ENCODE measurements at regions not wholly inside any gene's neighbourhood (a gene's known extent, or its start where the extent isn't known, plus 50 kb on each side); places are given as distances from the start of the nearest gene placed in this dataset.

DNA sequence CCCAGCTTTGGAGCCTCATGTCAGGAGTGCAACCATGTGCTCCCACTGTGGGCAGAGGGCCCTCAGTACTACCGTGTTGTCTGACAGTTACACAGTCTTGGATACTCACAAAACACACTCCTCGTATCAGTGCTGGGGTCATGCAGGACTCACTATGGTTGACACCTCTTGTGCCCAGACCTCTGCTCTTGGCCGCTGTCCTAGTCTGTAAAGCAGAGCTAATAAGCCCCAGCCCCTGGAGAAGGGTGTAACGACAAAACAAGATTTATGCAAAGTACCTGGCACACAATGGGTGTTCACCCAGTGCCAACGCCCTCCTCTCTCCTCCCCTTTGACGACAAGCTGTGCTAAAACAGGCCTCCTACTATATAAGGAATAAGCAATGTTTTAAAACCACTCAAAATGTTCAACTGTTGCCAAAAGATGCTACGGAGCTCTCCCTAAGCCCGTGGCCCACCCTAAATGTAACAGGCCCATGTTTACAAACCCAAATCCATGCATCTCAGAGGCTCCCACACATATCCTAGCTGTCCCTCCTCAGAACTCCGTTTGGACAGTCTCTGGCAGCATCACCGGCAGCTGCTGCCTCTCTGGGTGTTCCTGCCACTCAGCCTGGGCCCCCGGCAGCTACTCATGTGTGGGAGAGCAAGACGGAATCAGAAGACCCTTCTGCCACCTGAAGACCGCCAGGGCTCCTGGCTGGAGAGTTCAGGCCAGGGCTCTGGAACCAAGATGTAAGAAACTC lies 65.8 kb downstream of the MRPL46 start (continued):
- TF ChIP-seq, protein P1, sequence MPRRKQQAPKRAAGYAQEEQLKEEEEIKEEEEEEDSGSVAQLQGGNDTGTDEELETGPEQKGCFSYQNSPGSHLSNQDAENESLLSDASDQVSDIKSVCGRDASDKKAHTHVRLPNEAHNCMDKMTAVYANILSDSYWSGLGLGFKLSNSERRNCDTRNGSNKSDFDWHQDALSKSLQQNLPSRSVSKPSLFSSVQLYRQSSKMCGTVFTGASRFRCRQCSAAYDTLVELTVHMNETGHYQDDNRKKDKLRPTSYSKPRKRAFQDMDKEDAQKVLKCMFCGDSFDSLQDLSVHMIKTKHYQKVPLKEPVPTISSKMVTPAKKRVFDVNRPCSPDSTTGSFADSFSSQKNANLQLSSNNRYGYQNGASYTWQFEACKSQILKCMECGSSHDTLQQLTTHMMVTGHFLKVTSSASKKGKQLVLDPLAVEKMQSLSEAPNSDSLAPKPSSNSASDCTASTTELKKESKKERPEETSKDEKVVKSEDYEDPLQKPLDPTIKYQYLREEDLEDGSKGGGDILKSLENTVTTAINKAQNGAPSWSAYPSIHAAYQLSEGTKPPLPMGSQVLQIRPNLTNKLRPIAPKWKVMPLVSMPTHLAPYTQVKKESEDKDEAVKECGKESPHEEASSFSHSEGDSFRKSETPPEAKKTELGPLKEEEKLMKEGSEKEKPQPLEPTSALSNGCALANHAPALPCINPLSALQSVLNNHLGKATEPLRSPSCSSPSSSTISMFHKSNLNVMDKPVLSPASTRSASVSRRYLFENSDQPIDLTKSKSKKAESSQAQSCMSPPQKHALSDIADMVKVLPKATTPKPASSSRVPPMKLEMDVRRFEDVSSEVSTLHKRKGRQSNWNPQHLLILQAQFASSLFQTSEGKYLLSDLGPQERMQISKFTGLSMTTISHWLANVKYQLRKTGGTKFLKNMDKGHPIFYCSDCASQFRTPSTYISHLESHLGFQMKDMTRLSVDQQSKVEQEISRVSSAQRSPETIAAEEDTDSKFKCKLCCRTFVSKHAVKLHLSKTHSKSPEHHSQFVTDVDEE (CRISPR knock-in tag; IDR thresholded peaks at IDR 0.05) = no peak
- TF ChIP-seq ZNF8 (CRISPR knock-in tag; IDR thresholded peaks at IDR 0.05) = no peak
- TF ChIP-seq TOX (CRISPR knock-in tag; IDR thresholded peaks at IDR 0.05; ENCODE audit: borderline replicate concordance) = no peak
- no peak for TF ChIP-seq SNAI2 (CRISPR knock-in tag; IDR thresholded peaks at IDR 0.05)
- no peak for TF ChIP-seq ZNF70 (CRISPR knock-in tag; IDR thresholded peaks at IDR 0.05)
- no peak for TF ChIP-seq ARNTL (CRISPR knock-in tag; IDR thresholded peaks at IDR 0.05; ENCODE audit: borderline replicate concordance, low read depth)
- TF ChIP-seq RARB (CRISPR knock-in tag; IDR thresholded peaks at IDR 0.05) = no peak

DNA sequence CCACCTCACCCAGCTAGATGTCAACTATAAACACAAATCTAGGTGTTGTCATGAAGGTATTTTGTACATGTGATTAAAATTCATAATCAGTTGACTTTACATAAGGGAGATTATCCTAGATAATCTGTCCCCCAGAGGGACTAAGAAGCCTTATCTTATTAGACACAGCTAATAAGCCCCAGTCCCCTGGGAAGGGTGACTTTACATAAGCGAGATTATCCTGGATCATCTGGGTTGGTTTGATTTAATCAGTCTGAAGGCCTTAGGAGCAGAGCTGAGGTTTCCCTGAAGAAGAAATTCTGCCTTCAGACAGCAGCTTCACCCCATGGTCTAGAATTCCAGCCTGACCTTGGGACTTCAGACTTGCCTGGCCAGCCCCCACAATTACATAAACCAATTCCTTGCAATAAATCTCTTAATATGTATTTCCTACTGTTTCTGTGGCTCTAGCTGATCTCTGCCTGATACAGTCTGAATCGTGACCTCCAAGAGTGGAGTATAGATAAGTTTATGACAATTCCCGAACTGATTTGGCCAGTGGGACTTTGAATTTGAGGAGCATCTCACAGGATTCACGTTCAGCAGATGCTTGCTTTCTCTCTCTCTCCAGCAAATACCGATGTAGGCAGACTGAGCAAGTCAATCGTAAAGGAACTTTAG lies 66.5 kb downstream of the MRPL46 start:
- TF ChIP-seq BACH2 (CRISPR knock-in tag; IDR thresholded peaks at IDR 0.05; ENCODE audit: borderline replicate concordance) (no peak), RARB (CRISPR knock-in tag; IDR thresholded peaks at IDR 0.05) (no peak), ARNTL (CRISPR knock-in tag; IDR thresholded peaks at IDR 0.05; ENCODE audit: borderline replicate concordance, low read depth) (no peak), PPARA (CRISPR knock-in tag; IDR thresholded peaks at IDR 0.05; ENCODE audit: borderline replicate concordance) (no peak), ESRRG (CRISPR knock-in tag; IDR thresholded peaks at IDR 0.05) (no peak), ZNF565 (CRISPR knock-in tag; conservative IDR thresholded peaks at IDR 0.05; ENCODE audit: low read depth) (no peak), TOX (CRISPR knock-in tag; IDR thresholded peaks at IDR 0.05; ENCODE audit: borderline replicate concordance) (no peak), SNAI2 (CRISPR knock-in tag; IDR thresholded peaks at IDR 0.05) (no peak), ZFP3 (CRISPR knock-in tag; IDR thresholded peaks at IDR 0.05) (no peak), TCF4 (CRISPR knock-in tag; IDR thresholded peaks at IDR 0.05; ENCODE audit: borderline replicate concordance) (no peak), CSDC2 (CRISPR knock-in tag; IDR thresholded peaks at IDR 0.05) (no peak), ISL1 (CRISPR knock-in tag; IDR thresholded peaks at IDR 0.05) (no peak)
- TF ChIP-seq, protein P2, sequence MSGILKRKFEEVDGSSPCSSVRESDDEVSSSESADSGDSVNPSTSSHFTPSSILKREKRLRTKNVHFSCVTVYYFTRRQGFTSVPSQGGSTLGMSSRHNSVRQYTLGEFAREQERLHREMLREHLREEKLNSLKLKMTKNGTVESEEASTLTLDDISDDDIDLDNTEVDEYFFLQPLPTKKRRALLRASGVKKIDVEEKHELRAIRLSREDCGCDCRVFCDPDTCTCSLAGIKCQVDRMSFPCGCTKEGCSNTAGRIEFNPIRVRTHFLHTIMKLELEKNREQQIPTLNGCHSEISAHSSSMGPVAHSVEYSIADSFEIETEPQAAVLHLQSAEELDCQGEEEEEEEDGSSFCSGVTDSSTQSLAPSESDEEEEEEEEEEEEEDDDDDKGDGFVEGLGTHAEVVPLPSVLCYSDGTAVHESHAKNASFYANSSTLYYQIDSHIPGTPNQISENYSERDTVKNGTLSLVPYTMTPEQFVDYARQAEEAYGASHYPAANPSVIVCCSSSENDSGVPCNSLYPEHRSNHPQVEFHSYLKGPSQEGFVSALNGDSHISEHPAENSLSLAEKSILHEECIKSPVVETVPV (CRISPR knock-in tag; IDR thresholded peaks at IDR 0.05) = no peak
- TF ChIP-seq, protein P1 (CRISPR knock-in tag; IDR thresholded peaks at IDR 0.05) = no peak
- TF ChIP-seq, protein P3, sequence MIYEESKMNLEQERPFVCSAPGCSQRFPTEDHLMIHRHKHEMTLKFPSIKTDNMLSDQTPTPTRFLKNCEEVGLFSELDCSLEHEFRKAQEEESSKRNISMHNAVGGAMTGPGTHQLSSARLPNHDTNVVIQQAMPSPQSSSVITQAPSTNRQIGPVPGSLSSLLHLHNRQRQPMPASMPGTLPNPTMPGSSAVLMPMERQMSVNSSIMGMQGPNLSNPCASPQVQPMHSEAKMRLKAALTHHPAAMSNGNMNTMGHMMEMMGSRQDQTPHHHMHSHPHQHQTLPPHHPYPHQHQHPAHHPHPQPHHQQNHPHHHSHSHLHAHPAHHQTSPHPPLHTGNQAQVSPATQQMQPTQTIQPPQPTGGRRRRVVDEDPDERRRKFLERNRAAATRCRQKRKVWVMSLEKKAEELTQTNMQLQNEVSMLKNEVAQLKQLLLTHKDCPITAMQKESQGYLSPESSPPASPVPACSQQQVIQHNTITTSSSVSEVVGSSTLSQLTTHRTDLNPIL (CRISPR knock-in tag; IDR thresholded peaks at IDR 0.05; ENCODE audit: low read depth) = no peak
- ATAC-seq = no peak

DNA sequence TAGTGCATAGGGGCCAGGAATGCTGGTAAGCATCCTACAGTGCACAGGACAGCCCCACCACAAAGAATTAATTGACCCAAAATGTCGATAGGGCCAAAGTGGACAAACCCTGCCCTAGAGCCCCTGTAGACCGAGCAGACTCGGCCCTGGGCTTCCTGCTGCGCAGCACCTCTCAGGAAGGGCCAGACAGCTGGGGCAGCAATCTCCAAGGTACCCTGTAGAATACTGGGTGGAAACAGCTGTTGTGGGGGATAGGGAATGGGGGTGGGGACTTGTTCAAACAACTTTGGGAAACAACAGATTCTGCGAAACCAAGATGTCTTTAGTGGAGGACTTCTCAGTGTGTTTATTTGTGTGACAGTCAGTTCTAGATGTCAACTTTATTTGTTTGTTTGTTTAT lies 67.1 kb downstream of the MRPL46 start:
- TF ChIP-seq PPARA (CRISPR knock-in tag; IDR thresholded peaks at IDR 0.05; ENCODE audit: borderline replicate concordance) = no peak
- TF ChIP-seq ZNF565 (CRISPR knock-in tag; conservative IDR thresholded peaks at IDR 0.05; ENCODE audit: low read depth) = no peak
- TF ChIP-seq TOX (CRISPR knock-in tag; IDR thresholded peaks at IDR 0.05; ENCODE audit: borderline replicate concordance) = no peak
- TF ChIP-seq RARB (CRISPR knock-in tag; IDR thresholded peaks at IDR 0.05) = no peak
- TF ChIP-seq ESRRG (CRISPR knock-in tag; IDR thresholded peaks at IDR 0.05) = no peak
- no peak for ATAC-seq

Measured in SK-N-SH treated with all-trans-retinoic acid at 6 μM for 48 hours (cell line).